DMS114 treated with DMSO at 0.1 percent for 48 hours (cell line): ENCODE measurements at regions not wholly inside any gene's neighbourhood (a gene's known extent, or its start where the extent isn't known, plus 50 kb on each side); places are given as distances from the start of the nearest gene placed in this dataset.
"Not testable (repeated sequence)": the region's sequence is repeated elsewhere in the genome, so short reads cannot be mapped to it uniquely, and the experiment has no call there.

Experiments
- DNase-seq: peaks from one replicate; lab custom pipeline; 2025; ENCODE audit not compliant: unreplicated experiment; lab: John Stamatoyannopoulos, UW

DNA sequence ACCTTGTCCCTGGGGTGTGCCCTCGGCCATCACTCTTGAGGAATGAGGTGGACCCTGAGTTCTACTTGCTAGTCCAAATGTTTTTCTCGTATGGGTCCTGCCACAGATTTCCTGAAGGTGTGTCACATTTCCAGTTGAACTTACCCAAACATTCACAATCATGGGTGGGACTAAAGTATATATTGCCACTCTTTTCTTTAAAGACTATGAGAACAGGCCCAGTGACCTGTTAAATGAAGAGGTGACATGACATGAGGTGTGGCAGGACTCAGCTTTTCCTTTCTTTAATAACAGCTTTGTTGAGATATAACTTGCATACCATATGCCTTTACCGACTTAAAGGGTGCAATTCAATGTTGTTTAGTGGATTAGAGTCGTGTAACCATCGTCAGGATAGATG is 177.2 kb upstream of the EXOC2 start:
- DNase-seq: no peak

DNA sequence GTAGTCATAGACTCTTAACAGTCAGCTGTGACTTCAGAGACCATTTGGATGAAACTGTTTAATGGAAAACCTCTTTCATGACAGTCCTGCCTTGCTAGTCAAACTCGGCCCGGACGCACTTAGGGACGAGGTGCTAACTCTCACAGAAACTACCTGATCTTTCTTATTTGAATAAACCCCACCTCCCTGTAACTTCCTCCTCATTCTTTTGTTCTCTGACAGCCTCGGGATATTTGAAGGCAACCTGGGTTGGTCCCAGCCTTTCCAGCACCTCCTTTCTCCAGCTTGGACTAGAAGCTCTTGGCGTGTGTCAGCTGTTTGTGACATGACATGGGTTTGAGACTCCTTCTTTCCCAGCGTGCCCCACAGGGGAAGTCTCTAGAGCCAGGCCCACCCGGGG is 175.3 kb upstream of the EXOC2 start:
- DNase-seq: no peak

DNA sequence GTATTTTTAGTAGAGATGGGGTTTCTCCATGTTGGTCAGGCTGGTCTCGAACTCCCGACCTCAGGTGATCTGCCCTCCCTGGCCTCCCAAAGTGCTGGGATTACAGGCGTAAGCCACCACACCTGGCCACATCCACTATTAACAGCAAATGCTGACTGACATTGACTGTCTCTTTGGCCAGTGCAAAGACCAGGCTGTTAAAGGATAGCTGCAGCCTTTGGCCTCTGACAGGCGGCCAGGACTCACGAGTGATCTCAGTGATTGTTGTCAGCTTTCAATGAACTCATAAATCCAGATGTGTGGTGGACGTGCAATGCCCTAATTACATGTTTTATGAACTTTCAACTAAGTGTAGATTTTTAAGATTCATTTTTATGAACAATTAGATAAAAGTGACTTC is 174.4 kb upstream of the EXOC2 start:
- DNase-seq: no peak

DNA sequence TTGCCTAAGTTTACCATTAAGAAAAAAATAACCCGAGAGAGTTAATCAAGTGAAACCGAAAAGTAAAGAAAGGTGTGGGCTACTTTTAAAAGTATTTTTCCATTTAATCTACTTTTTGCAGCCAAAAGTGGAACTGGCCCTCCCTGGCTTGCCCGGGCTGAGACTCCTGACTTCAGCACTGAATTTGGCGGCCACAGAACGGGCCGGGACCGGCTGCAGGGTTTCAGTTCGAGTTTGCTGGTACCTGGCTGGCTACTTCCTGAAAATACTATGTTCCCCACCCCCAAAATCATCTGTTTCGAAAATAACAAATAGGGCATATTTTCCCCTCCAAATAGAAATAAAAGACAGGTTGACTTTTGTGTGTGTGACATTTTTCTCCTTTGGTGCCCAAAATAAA is 173.4 kb upstream of the EXOC2 start:
- no peak for DNase-seq

DNA sequence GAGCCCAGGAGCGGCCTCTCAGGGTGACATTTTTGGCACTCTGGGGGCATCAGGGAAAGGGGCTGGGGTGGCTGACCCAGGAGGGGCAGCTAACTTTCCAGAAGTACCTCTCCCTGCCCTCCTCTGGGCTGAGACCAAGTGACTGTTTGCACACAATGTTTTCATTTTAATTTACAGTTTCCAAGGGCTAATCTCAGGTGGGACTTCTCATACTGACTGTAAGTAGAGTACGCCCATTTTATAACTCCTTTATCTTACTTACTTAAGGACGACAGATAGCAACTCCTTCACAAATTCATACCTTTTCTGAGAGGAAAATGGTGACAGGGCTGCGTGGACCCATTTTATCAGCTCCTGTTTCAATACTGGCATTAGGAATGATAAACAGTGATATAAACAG is 172.9 kb upstream of the EXOC2 start:
- no peak for DNase-seq

DNA sequence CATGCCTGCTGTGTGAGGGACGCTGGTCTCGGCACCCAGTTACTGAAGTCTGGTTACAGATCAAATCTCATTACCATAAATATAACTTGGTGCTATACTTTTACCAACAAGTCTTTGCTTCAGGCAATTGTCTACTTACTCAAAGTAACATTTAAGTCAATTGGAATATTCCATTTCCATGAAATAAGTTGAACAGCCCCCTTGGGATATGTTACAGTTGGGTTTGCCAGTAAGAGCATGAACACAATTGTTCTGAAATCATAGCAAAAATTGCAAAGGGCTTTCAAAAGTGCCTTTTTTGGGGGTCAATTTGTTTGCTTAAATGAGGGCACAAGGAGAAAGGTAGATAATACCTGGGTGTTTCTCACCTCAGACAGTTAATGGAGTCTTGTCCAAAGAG is 170.9 kb upstream of the EXOC2 start:
- no peak for DNase-seq

DNA sequence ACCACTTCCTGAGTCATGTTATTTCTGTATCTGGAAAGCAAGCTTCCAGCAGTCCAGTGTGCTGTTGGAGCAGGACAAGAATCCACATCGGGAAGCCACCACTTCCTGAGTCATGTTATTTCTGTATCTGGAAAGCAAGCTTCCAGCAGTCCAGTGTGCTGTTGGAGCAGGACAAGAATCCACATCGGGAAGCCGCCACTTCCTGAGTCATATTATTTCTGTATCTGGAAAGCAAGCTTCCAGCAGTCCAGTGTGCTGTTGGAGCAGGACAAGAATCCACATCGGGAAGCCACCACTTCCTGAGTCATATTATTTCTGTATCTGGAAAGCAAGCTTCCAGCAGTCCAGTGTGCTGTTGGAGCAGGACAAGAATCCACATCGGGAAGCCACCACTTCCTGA is 170.2 kb upstream of the EXOC2 start:
- DNase-seq: not testable (repeated sequence)

DNA sequence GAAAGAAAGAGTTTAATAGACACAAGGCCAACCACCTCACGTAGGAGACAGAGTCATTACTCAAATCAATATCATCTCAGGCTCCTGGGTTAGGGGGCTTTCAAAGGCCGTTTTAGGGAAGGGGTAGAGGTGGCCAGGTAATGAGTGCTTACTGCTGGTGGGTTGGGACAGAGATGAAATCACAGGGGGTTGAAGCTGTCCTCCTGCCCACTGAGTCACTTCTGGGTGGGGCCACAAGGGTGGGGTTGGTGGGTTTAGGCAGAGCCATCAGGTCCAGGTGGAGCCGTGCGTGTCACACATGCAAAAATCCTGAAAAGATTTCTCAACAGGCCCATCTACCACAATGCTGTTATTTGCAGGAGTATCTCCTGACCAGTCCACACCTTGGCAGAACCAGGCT is 167.0 kb upstream of the EXOC2 start:
- no peak for DNase-seq

DNA sequence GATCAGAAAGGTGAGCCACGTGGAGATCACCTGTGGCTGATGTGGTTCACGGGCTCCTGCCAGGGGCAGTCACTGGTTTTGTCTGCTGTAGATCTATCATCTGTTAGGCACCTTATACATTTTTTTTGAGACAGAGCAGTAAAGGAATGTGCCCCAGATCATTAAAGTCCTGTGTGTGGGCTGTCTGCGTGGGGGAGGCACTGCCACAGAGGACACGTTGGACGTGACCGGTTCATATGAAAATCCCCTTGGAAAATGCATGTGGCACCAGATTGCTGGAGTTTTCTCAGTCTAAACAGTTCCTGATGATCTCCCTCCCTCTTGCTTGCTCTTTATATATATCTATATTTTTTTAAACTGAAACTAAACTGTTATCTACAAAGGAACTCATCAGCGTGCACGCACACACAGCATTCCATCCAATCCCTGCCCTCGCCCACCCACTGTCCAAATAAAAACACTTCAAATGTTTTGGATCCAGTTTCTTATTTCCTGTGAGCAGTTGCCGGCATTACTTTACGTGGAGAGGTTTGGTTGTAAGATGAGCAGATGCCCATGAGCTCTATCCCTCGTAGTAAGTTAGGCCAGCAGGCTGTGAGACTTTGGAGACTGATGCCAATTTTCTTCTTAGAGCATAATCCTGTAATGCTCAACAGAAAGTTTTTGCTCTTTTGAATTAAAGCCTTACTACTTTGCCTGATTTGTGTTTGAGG is 161.6 kb upstream of the EXOC2 start:
- no peak for DNase-seq

DNA sequence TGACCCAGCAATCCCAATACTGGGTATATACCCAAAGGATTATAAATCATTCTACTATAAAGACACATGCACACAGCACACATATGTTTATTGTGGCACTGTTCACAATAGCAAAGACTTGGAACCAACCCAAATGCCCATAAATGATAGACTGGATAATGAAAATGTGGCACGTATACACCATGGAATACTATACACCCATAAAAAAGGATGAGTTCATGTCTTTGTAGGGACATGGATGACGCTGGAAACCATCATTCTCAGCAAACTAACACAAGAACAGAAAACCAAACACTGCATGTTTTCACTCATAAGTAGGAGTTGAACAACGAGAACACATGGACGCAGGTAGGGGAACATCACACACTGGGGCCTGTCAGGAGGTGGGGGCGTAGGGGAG is 159.3 kb upstream of the EXOC2 start:
- not testable (repeated sequence) for DNase-seq

DNA sequence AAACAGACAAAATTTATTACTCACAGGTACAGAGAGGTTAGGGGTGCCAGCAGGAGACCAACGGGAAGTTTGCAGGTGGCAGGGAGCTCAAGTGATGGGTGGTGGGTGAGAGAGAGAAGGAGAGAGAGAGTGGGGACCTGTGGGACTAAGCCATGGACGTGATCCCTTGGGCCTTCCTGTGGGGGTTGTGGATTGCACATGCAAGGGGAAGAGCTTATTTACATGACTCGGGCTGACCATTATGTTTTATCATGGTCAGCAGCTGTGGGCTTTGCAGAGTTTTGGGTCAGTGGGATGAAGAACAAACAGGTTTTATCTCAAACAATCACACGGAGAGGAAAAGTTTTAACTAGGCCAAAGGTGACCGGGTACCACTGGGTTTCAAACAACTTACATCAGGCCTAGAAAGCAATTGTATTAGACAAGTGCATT is 156.2 kb upstream of the EXOC2 start:
- DNase-seq: no peak

DNA sequence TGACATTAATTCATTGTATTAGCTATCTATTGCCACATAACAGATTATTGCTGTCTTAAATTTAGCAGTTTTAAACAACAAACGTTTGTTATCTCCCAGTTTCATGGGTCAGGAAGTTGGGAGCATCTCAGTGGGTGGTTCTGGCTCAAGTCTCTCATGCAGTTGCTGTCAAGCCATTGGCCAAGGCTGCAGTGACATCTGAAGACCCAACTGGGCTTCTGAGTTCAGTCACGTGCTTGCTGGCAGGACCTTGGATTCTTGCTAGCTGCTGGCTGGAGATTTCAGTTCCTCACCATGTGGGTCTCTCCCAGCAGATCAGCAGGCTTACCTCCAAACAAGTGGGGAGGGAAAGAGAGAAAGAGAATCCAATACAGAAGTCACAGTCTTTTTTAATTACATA is 152.6 kb upstream of the EXOC2 start:
- DNase-seq: no peak

DNA sequence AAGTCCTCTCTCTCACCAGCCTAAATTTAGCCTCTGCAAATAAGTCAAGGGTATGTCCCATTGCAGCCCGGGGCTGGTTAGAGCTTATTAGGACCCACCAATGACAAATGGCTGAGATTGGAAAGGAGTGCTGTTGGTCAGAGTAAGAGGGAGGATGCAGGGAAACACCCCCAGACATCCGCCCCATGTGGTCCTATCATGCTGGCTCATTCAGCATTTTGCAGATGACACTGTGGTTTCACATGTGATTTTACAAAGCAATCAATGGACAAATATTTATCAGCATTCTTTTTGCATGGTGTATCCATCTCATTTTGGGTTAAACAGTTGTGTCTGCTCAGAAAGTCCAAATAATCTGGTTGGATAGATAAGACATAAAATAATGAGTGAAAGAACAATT is 152.2 kb upstream of the EXOC2 start:
- DNase-seq: no peak

DNA sequence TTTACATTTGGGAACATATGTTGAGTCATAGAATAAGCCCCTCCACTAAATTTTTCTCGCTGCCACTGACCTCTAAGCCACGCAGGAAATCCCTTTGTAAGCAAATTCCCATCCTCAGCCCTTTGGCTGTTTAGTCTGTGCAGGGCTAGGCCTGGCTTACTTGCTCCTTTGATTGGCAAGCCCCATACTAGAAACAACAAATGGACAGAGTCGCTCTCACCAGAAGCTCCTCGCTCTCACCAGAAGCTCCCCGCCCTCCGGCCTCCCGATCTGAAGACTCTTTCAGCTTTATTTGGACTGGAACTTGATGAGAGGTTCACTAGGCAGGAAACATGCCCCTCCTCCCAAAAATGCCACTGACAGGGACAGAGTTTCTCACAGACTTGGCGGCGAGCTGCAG is 149.2 kb upstream of the EXOC2 start:
- no peak for DNase-seq

DNA sequence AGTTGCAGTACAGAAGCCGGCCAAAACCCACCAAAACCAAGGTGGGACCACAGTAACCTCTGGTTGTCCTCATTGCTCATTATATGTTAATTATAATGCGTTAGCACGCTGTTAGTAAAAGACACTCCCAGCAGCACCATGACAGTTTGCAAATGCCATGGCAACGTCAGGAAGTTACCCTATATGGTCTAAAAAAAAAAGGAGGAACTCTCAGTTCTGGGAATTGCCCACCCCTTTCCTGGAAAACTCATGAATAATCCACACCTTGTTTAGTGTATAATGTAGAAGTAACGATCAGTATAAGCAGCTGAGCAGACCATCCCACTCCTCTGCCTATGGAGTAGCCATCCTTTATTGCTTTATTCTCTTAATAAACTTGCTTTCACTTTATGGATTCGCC is 148.6 kb upstream of the EXOC2 start:
- DNase-seq: no peak

DNA sequence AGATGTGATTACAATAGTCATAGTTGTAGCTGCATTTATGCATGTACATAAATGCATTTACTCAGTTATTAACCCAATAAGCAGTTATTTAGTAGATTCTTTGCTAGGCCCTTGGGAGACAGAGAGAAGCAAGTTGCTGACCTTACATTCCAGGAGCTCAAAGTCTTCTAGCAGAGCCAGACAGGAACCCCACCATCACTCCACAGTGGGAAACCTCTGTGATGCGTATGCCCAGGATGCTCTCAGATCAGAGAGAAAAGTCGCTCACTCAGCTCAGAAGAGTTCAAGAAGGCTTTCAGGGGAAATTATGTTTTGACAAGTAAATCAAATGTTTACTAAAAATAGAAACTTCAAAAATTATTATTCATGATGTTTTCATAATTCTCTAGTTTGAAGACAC is 146.3 kb upstream of the EXOC2 start:
- DNase-seq: no peak

DNA sequence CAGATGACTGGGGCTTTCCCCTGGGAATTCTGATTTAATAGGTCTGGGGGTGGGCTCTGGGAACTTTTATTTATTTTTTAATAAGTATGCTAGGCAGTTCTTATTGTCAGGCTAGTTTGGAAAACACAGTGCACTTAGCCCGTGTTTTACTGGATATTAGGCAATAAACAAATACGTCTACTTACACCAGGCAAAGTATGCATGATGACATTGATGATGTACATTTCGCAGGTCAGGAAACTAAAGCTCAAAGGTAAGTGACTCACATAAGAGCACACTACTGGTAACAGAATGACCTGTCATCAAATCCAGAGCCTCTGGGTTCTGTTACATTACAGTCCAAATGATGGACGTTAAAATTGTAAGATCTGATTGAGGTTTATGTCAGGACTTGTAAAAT is 144.4 kb upstream of the EXOC2 start:
- DNase-seq: no peak

DNA sequence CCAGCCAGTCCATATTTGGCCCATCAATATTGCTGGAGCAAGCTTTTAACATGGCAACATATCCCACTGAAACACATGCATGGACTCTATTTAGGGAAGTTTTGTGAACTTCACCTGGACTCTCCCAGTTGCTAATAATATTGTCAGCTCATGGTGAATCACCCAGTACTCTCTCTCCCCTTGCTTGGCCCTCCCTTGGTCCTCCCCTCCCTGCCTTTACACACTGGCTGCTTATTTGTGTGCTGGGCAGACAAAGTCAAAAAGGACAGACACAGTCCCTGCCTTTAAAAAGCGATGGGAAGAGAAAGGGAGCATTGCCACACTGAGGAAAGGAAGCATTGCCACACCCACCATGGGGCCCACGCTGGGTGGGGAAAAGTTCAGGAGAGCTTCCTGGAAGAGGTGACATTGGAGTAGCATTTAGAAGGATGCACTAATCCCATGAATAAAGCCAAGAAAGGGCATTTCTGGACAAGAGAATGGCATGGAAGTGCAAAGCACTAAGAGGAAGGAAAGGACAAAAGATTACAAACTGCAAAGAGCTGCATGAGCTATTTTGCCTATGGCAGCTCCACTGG is 143.4 kb upstream of the EXOC2 start:
- no peak for DNase-seq

DNA sequence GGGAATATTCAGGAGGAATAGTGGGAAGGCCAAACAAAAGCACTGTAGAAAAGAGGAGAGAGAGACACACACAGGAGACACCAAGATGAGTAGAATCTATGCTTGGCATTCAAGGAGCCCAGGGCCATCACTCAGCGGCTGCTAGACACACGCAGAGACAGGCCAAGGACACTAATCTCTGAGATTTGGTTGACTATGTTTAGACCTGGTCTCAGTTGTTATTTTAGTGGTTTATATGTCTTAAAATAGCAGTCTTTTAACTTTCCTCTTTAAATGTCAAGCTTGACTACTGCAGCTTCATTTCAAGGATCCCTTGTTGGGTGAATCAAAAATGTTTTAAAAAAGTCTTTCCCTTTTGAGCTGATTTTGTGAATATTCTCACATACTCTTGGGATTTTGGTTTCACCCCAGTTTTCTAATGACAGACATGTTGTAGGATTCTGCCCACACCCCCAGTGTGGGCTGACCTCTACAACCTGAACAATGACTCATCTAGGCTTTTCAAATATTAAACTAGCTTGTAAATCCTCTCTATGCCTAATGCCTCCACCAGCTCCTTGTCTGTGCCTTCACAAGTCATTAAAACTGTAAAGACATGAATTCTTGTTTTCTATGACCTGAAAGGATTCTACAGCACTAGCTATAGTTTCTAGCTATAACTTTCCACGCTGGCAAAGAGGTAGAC is 142.7 kb upstream of the EXOC2 start:
- DNase-seq: no peak

DNA sequence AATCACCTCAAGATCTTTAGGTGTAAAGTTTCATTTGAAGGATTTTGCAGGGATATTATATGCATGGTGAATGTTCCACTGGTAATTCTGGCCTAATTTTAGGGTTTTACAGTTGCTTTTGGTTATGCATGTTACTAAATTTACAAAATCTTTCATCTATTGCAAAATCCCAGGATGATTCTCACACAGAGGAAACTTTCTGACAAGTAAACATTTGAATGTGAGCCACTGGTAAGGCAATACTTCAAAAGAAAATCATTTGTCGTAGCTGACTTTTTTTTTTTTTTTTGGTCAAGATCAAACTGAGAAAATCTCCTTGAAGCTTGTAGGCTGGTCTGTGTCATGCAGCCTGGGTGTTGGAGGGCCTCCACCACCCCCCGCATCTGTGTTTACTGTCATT is 141.9 kb upstream of the EXOC2 start:
- no peak for DNase-seq

DNA sequence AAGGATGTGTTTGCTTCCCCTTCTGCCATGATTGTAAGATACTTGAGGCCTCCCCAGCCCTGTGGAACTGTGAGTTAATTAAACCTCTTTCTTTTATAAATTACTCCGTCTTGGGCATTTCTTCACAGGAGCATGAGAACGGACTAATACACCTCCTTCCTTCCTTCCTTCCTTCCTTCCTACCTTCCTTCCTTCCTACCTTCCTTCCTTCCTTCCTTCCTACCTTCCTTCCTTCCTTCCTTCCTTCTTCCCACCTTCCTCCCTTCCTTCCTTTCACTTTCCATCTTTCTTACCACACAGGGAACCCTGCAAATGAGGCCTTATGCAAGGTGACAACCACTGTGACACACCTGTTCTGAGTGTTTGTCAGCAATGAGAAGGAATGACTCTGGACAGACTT is 141.3 kb upstream of the EXOC2 start:
- no peak for DNase-seq

DNA sequence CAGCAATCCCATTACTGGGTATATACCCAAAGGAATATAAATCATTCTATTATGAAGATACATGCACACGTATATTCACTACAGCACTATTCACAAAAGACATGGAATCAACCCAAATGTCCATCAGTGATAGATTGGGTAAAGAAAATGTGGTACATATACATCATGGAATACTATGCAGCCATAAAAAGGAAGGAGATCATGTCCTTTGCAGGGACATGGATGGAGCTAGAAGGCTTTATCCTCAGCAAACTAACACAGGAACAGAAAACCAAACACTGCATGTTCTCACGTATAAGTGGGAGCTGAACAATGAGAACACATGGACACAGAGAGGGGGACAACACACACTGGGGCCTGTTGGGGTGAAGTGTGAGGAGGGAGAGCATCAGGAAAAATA is 139.9 kb upstream of the EXOC2 start:
- not testable (repeated sequence) for DNase-seq
